Osteoblast (primary cell): ENCODE measurements at regions not wholly inside any gene's neighbourhood (a gene's known extent, or its start where the extent isn't known, plus 50 kb on each side); places are given as distances from the start of the nearest gene placed in this dataset.

ENCODE experiments used
- DNase-seq: peaks from one replicate; pipeline ENCODE4 v3.0.0; 2011; ENCODE audit warnings: low spot score, mixed read lengths; ENCODE audit not compliant: insufficient read length; ENCODE audit errors: missing footprints
- H2AFZ ChIP-seq: 2 replicates; pipeline ENCODE4 v1.6.0; 2011; ENCODE audit warnings: mild to moderate bottlenecking, low read length
- H3K27ac ChIP-seq: 2 replicates; pipeline ENCODE4 v1.5.1; 2011; ENCODE audit warnings: mild to moderate bottlenecking, low read depth, low read length, moderate library complexity
- H3K27me3 ChIP-seq: 2 replicates; pipeline ENCODE4 v1.6.0; 2012; ENCODE audit warnings: mild to moderate bottlenecking, control low read depth, inconsistent platforms, low read length, moderate library complexity; ENCODE audit not compliant: insufficient read depth
- H3K36me3 ChIP-seq: 2 replicates; pipeline ENCODE4 v1.5.1; 2011; ENCODE audit warnings: mild to moderate bottlenecking, low read length, control low read depth, moderate library complexity; ENCODE audit not compliant: insufficient read depth
- H3K4me1 ChIP-seq: 2 replicates; pipeline ENCODE4 v1.5.1; 2011; ENCODE audit warnings: mild to moderate bottlenecking, low read length, control low read depth, moderate library complexity; ENCODE audit not compliant: insufficient read depth
- H3K4me2 ChIP-seq: 2 replicates; pipeline ENCODE4 v1.6.0; 2011; ENCODE audit warnings: mild to moderate bottlenecking, low read length; ENCODE audit not compliant: insufficient read depth
- H3K4me3 ChIP-seq: fragments of 200-600 bp; sonication (generic); 3 replicates; pipeline ENCODE4 v1.5.1; 2012; ENCODE audit warnings: mild to moderate bottlenecking, low read length, inconsistent platforms; ENCODE audit not compliant: insufficient read depth
- H3K79me2 ChIP-seq: 2 replicates; pipeline ENCODE4 v1.6.0; 2012; ENCODE audit warnings: mild to moderate bottlenecking, low read length, control low read depth, inconsistent platforms; ENCODE audit not compliant: insufficient read depth
- H3K9me3 ChIP-seq: 2 replicates; pipeline ENCODE4 v1.5.1; 2011; ENCODE audit warnings: low read depth, low read length, control low read depth
- H4K20me1 ChIP-seq: 2 replicates; pipeline ENCODE4 v1.6.0; 2012; ENCODE audit warnings: mild to moderate bottlenecking, low read length, control low read depth; ENCODE audit not compliant: insufficient read depth
- CTCF ChIP-seq: IDR thresholded peaks from 2 replicates; pipeline ENCODE4 v1.5.1; 2011; ENCODE audit warnings: mild to moderate bottlenecking, low read depth, low read length, moderate library complexity; ENCODE audit errors: extremely low read depth

GRCh38 chr3:7841451-7841850, 660.2 kb upstream of the LMCD1 start:
- TF ChIP-seq CTCF: no peak
- Histone ChIP-seq H3K27me3 (no peaks in the 10 kb centered on the region), H3K36me3 (no peaks in the 10 kb centered on the region), H3K4me3 (no peak overlapping the region), H3K4me1 (no peaks in the 10 kb centered on the region), H2AFZ (no peak overlapping the region), H4K20me1 (no peaks in the 10 kb centered on the region), H3K9me3 (peaks cover 2% of the 10 kb centered on the region), H3K4me2 (no peak overlapping the region), H3K79me2 (no peaks in the 10 kb centered on the region), H3K27ac (no peak overlapping the region)
- no peak for DNase-seq

GRCh38 chr3:7843441-7843840, 658.2 kb upstream of the LMCD1 start:
- no peaks in the 10 kb centered on the region for H3K79me2 ChIP-seq
- TF ChIP-seq CTCF: no peak
- no peaks in the 10 kb centered on the region for H3K36me3 ChIP-seq
- no peak overlapping the region for H3K27ac ChIP-seq
- no peaks in the 10 kb centered on the region for H3K4me1 ChIP-seq
- H3K9me3 ChIP-seq: peaks cover 2% of the 10 kb centered on the region
- H3K4me3 ChIP-seq: no peak overlapping the region
- H3K4me2 ChIP-seq: no peak overlapping the region
- no peak overlapping the region for H2AFZ ChIP-seq
- H3K27me3 ChIP-seq: no peaks in the 10 kb centered on the region
- no peaks in the 10 kb centered on the region for H4K20me1 ChIP-seq
- no peak for DNase-seq

- Histone ChIP-seq H3K27ac (no peak overlapping the region), H2AFZ (no peak overlapping the region), H3K79me2 (no peaks in the 10 kb centered on the region), H3K27me3 (no peaks in the 10 kb centered on the region), H4K20me1 (no peaks in the 10 kb centered on the region), H3K4me2 (no peak overlapping the region), H3K4me3 (no peak overlapping the region), H3K4me1 (no peaks in the 10 kb centered on the region), H3K36me3 (no peaks in the 10 kb centered on the region), H3K9me3 (no peaks in the 10 kb centered on the region)
- TF ChIP-seq CTCF: no peak
- no peak for DNase-seq
Measured at GRCh38 chr3:7847021-7847420, 654.6 kb upstream of the LMCD1 start.

- Histone ChIP-seq H3K36me3 (no peaks in the 10 kb centered on the region), H3K4me1 (no peaks in the 10 kb centered on the region), H4K20me1 (no peaks in the 10 kb centered on the region), H3K27ac (no peak overlapping the region), H3K4me2 (no peak overlapping the region), H3K9me3 (no peaks in the 10 kb centered on the region), H3K27me3 (no peaks in the 10 kb centered on the region), H3K4me3 (no peak overlapping the region), H2AFZ (no peak overlapping the region), H3K79me2 (no peaks in the 10 kb centered on the region)
- no peak for TF ChIP-seq CTCF
- no peak for DNase-seq
Measured at GRCh38 chr3:7847521-7847920, 654.1 kb upstream of the LMCD1 start.
